ENCODE measurements at regions not wholly inside any gene's neighbourhood (a gene's known extent, or its start where the extent isn't known, plus 50 kb on each side); places are given as distances from the start of the nearest gene placed in this dataset.

DNA sequence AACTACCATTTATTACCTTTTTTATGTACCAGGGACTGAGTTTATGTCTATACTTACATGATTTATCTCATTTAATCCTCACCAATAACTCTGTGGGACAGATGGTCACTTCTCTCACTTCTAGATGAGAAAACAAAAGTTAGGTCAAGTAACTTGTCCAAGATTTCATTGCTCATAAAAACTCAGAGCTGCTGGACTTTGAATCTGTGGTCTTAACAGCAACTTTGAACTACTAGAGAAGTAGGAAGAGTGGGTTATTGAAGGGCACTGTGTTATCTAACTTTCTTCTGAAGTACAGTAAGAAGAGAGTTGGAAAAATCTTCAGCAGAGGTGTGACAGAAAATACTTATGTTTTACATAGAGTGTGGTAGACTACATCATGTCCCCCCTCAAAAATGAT lies 214.2 kb upstream of the BMPER start:
- Histone ChIP-seq H3K27me3 (ENCODE audit: control insufficient read depth, insufficient read depth, low read length) (no peaks in the 10 kb centered on the region), H3K4me3 (ENCODE audit: insufficient read depth, low read depth, low read length) (no peak overlapping the region), H3K36me3 (replicated peaks; ENCODE audit: control insufficient read depth, insufficient read depth, low read length) (no peaks in the 10 kb centered on the region)
- DNase-seq: no peak

- no peaks in the 10 kb centered on the region for H3K36me3 ChIP-seq (replicated peaks; ENCODE audit: control insufficient read depth, insufficient read depth, low read length)
- H3K4me3 ChIP-seq (ENCODE audit: insufficient read depth, low read depth, low read length): no peak overlapping the region
- H3K27me3 ChIP-seq (ENCODE audit: control insufficient read depth, insufficient read depth, low read length): no peaks in the 10 kb centered on the region
- DNase-seq: no peak
Measured at GRCh38 chr7:33692956-33693355, 212.4 kb upstream of the BMPER start.

DNA sequence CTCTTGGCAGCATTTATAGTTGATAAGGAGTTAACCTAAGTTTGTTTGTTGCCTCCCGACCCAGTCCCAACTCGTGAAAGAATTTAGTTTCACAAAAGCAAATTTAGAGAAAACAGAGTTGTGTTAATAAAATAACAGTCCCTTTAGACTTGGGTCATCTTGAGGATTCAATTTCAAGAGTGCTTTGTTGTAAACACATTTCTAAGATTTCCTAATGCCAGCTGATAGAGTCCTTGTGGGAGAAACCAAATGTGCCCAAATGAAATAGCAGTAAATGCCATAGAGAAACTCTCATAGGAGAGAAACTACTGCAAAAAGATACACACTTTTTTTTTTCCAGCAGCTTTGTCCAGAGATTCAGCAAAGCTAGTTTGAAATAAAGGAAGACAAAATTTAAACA lies 211.3 kb upstream of the BMPER start:
- DNase-seq: no peak
- no peak overlapping the region for H3K4me3 ChIP-seq (ENCODE audit: insufficient read depth, low read depth, low read length)
- no peaks in the 10 kb centered on the region for H3K27me3 ChIP-seq (ENCODE audit: control insufficient read depth, insufficient read depth, low read length)
- no peaks in the 10 kb centered on the region for H3K36me3 ChIP-seq (replicated peaks; ENCODE audit: control insufficient read depth, insufficient read depth, low read length)

GRCh38 chr7:33697616-33698015 lies 207.7 kb upstream of the BMPER start:
- H3K27me3 ChIP-seq (ENCODE audit: control insufficient read depth, insufficient read depth, low read length): no peaks in the 10 kb centered on the region
- no peak overlapping the region for H3K4me3 ChIP-seq (ENCODE audit: insufficient read depth, low read depth, low read length)
- DNase-seq: no peak
- H3K36me3 ChIP-seq (replicated peaks; ENCODE audit: control insufficient read depth, insufficient read depth, low read length): no peaks in the 10 kb centered on the region

- H3K4me3 ChIP-seq (ENCODE audit: insufficient read depth, low read depth, low read length): no peak overlapping the region
- H3K27me3 ChIP-seq (ENCODE audit: control insufficient read depth, insufficient read depth, low read length): no peaks in the 10 kb centered on the region
- DNase-seq: no peak
- no peaks in the 10 kb centered on the region for H3K36me3 ChIP-seq (replicated peaks; ENCODE audit: control insufficient read depth, insufficient read depth, low read length)
Measured at GRCh38 chr7:33698041-33698440, 207.3 kb upstream of the BMPER start.

DNA sequence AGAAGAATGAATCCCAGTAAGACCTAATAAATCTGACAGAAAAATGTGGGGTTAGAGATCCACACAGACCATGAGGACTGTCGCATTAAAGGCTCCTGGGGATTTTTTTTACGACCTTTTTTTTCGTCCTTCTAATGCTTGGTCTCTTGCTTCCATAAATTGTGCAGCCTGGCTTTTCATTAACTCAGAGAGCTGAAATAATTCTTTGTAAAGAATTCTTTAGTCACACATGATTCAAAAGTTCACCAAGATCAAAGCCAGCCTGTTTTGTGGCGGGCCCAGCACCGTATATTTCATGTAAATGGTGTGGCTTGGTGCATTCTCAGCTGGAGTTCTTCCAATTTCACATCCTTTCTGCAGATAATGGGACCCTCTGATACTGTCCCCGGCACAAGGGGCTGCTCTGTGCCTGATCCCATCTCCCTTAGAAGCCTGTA lies 206.6 kb upstream of the BMPER start:
- H3K27me3 ChIP-seq (ENCODE audit: control insufficient read depth, insufficient read depth, low read length): no peaks in the 10 kb centered on the region
- no peaks in the 10 kb centered on the region for H3K36me3 ChIP-seq (replicated peaks; ENCODE audit: control insufficient read depth, insufficient read depth, low read length)
- H3K4me3 ChIP-seq (ENCODE audit: insufficient read depth, low read depth, low read length): no peak overlapping the region
- DNase-seq: no peak

DNA sequence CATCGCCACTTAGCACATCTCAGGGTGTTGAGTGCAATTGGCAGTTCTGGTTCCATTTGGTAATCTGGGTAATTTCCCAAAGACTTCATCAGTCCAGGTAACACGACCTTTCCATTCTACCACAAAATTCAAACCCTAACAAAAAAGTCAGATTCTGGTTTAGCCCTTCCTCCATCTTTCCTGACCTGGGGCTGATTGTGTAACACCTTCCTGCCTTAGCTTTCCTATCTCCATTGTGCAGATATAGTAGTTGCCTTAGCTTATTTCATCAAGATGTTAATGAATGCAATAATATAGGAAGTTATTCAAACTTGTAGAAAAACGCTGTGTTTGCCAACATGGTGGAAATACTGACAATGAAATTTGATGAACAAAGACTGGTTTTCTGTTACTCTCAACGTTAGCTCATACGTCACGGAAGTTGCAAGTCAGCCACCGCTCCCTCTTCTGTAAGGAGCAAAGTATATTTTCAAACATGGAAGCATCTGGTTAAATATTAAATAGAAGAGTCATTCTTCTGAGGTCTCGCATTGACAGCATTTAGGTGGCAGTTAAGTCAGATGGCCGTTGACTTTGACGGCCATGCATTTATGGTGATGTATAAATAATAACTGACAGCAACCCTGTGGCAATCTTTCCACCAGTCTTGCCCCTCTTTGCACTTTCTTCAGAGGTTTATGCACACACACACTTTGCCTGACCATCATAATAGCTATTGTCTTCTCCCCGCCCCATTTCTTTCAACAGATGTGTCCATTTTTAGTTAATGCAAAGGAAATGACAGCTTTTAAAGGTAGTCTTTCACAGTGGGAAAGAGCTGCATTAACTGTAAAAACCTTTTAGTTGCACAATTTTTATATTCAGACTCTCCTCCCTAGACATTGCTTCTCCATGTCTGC lies 205.1 kb upstream of the BMPER start:
- H3K27me3 ChIP-seq (ENCODE audit: control insufficient read depth, insufficient read depth, low read length): peaks cover 8% of the 10 kb centered on the region; the same call in 1 of the 2 replicates

GRCh38 chr7:33701189-33701740 lies 204.1 kb upstream of the BMPER start:
- Histone ChIP-seq H3K36me3 (replicated peaks; ENCODE audit: control insufficient read depth, insufficient read depth, low read length) (no peaks in the 10 kb centered on the region), H3K27me3 (ENCODE audit: control insufficient read depth, insufficient read depth, low read length) (peaks cover 8% of the 10 kb centered on the region; the same call in 1 of the 2 replicates), H3K4me3 (ENCODE audit: insufficient read depth, low read depth, low read length) (no peak overlapping the region)
- DNase-seq: no peak

More for the DNA sequence above, 205.1 kb upstream of the BMPER start:
- Histone ChIP-seq H3K4me3 (ENCODE audit: insufficient read depth, low read depth, low read length) (no peak overlapping the region), H3K36me3 (replicated peaks; ENCODE audit: control insufficient read depth, insufficient read depth, low read length) (no peaks in the 10 kb centered on the region)
- DNase-seq: no peak

- no peaks in the 10 kb centered on the region for H3K36me3 ChIP-seq (replicated peaks; ENCODE audit: control insufficient read depth, insufficient read depth, low read length)
- no peak for DNase-seq
- H3K4me3 ChIP-seq (ENCODE audit: insufficient read depth, low read depth, low read length): no peak overlapping the region
- peaks cover 8% of the 10 kb centered on the region; the same call in 1 of the 2 replicates for H3K27me3 ChIP-seq (ENCODE audit: control insufficient read depth, insufficient read depth, low read length)
Measured at GRCh38 chr7:33701927-33702326, 203.4 kb upstream of the BMPER start.

- no peak for DNase-seq
- Histone ChIP-seq H3K4me3 (ENCODE audit: insufficient read depth, low read depth, low read length) (no peak overlapping the region), H3K36me3 (replicated peaks; ENCODE audit: control insufficient read depth, insufficient read depth, low read length) (no peaks in the 10 kb centered on the region)
Measured at GRCh38 chr7:33702514-33703054, 202.8 kb upstream of the BMPER start.

DNA sequence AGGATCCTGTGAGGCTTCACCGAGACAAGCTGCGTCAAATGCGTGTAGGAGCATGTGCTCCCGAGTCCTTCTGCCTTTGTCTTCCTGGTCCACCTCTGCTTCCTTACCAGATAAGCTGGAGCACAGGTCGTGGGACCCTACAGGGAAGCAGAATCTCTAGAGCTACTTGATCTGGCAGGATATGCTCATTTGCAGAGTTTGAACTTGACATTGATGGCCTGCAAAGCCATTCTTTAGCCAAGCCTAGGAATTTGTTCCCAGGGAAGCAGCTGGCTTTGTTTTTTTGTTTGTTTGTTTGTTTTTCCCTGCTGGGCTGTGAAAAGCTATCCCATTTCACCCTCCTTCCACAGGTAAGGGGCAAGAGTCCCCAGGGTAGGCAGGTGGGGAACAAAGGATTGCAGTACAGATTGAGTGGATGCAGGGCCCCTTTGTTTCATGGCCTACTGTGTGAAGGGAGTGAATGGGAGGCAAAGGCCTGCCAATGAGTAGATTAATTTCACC lies 200.0 kb upstream of the BMPER start:
- Histone ChIP-seq H3K27me3 (ENCODE audit: control insufficient read depth, insufficient read depth, low read length) (peaks cover 8% of the 10 kb centered on the region; the same call in 1 of the 2 replicates), H3K4me3 (ENCODE audit: insufficient read depth, low read depth, low read length) (no peak overlapping the region), H3K36me3 (replicated peaks; ENCODE audit: control insufficient read depth, insufficient read depth, low read length) (no peaks in the 10 kb centered on the region)
- peak; percentile 70 for DNase-seq

More at GRCh38 chr7:33702514-33703054, 202.8 kb upstream of the BMPER start:
- H3K27me3 ChIP-seq (ENCODE audit: control insufficient read depth, insufficient read depth, low read length): peaks cover 8% of the 10 kb centered on the region; the same call in 1 of the 2 replicates

DNA sequence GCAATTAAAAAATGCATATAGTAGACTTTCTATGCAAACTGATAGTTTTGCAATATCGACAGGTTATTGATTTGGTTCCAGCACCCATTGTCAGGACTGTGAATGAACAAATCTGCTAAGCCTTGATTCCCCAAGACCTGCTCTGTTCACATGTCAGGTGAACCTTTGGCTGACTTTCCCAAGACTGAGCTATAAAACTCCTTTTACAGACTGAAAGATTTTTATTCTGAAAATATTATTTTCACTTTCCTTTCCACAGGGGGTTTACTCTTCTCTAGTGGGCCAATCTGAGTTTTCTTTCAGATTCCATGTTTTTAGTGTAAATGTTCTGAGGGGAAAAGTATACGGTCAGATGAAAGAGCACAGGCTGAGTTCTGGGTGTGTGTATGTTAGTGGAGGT lies 199.2 kb upstream of the BMPER start:
- no peaks in the 10 kb centered on the region for H3K36me3 ChIP-seq (replicated peaks; ENCODE audit: control insufficient read depth, insufficient read depth, low read length)
- no peak overlapping the region for H3K4me3 ChIP-seq (ENCODE audit: insufficient read depth, low read depth, low read length)
- H3K27me3 ChIP-seq (ENCODE audit: control insufficient read depth, insufficient read depth, low read length): peaks cover 8% of the 10 kb centered on the region; the same call in 1 of the 2 replicates
- no peak for DNase-seq

DNA sequence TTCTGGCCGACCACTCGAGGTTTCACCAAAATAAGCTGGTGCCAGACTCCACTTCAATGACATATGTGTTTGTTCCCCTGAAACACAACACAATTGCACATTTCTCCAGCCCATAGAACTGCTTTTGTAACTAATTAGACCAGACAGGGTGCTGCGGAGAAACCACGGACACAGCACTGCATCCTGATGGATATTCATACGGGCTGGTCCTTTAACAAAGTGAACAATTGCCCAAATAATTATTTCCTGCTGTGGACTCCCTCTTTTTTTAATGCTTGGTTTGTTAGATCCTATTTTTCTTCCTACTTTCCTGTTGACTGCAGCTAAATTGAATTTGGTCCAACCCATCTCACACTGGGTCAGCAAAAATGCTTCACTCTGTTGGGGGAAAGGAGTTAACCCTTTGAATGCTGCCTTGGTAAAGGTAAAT lies 198.6 kb upstream of the BMPER start:
- Histone ChIP-seq H3K4me3 (ENCODE audit: insufficient read depth, low read depth, low read length) (no peak overlapping the region), H3K36me3 (replicated peaks; ENCODE audit: control insufficient read depth, insufficient read depth, low read length) (no peaks in the 10 kb centered on the region), H3K27me3 (ENCODE audit: control insufficient read depth, insufficient read depth, low read length) (peaks cover 8% of the 10 kb centered on the region; the same call in 1 of the 2 replicates)
- DNase-seq: no peak

DNA sequence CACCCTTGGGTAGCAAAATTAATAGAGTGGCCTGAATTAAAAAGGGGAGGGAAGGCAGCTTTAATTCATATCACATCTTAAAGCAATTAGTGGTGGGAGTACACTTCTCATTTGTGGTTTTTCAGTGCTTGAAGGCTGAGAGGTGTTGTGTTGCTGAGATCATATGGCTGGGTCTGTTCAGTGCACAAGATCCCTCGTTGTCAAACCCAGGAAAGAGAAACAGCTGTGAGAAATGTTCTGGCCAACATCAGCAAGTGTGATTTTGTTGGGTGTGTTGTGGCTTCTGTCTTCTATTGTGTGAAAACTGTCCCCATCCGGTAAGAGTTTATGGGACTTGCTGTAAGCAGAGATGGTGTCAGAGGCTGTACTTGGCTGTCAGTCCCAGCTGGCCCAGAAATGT lies 197.9 kb upstream of the BMPER start:
- Histone ChIP-seq H3K27me3 (ENCODE audit: control insufficient read depth, insufficient read depth, low read length) (peaks cover 8% of the 10 kb centered on the region; the same call in 1 of the 2 replicates), H3K36me3 (replicated peaks; ENCODE audit: control insufficient read depth, insufficient read depth, low read length) (no peaks in the 10 kb centered on the region)
- DNase-seq: no peak

GRCh38 chr7:33710608-33711007 lies 194.7 kb upstream of the BMPER start:
- no peak for DNase-seq
- Histone ChIP-seq H3K36me3 (replicated peaks; ENCODE audit: control insufficient read depth, insufficient read depth, low read length) (no peaks in the 10 kb centered on the region), H3K27me3 (ENCODE audit: control insufficient read depth, insufficient read depth, low read length) (no peaks in the 10 kb centered on the region; the same call in 1 of the 2 replicates), H3K4me3 (ENCODE audit: insufficient read depth, low read depth, low read length) (no peak overlapping the region)

More for the DNA sequence above, 197.9 kb upstream of the BMPER start:
- H3K4me3 ChIP-seq (ENCODE audit: insufficient read depth, low read depth, low read length): no peak overlapping the region

Data from H7 (cell line).